H9 (cell line): ENCODE measurements at regions not wholly inside any gene's neighbourhood (a gene's known extent, or its start where the extent isn't known, plus 50 kb on each side); places are given as distances from the start of the nearest gene placed in this dataset.

ENCODE experiments used
- DNase-seq: peaks from one replicate; pipeline ENCODE4 v3.0.0-alpha.2; 2017
- H2AFZ ChIP-seq: one replicate; pipeline ENCODE4 v1.6.1; 2013; ENCODE audit warnings: mild to moderate bottlenecking, low read length, control low read depth, moderate library complexity
- H2AK5ac ChIP-seq: 2 replicates; pipeline ENCODE4 v1.6.1; 2013; ENCODE audit warnings: low read length, control low read depth, mixed read lengths; ENCODE audit not compliant: insufficient read length
- H2BK120ac ChIP-seq: one replicate; pipeline ENCODE4 v1.6.1; 2013; ENCODE audit warnings: low read depth, mild to moderate bottlenecking, low read length, control low read depth, inconsistent platforms; ENCODE audit not compliant: poor library complexity, severe bottlenecking
- H2BK12ac ChIP-seq: 2 replicates; pipeline ENCODE4 v1.6.1; 2013; ENCODE audit warnings: low read length, control low read depth, mixed read lengths, low read depth; ENCODE audit not compliant: insufficient read length
- H2BK15ac ChIP-seq: 2 replicates; pipeline ENCODE4 v1.6.1; 2013; ENCODE audit warnings: low read depth, low read length, control low read depth
- H2BK20ac ChIP-seq: one replicate; pipeline ENCODE4 v1.6.1; 2013; ENCODE audit warnings: low read depth, mild to moderate bottlenecking, low read length, control low read depth, inconsistent platforms; ENCODE audit not compliant: poor library complexity, severe bottlenecking
- H2BK5ac ChIP-seq: 2 replicates; pipeline ENCODE4 v1.6.1; 2013; ENCODE audit warnings: low read length, control low read depth, mixed read lengths; ENCODE audit not compliant: insufficient read length
- H3K14ac ChIP-seq: 2 replicates; pipeline ENCODE4 v1.6.1; 2013; ENCODE audit warnings: low read length, control low read depth; ENCODE audit not compliant: insufficient read depth
- H3K18ac ChIP-seq: 2 replicates; pipeline ENCODE4 v1.6.1; 2013; ENCODE audit warnings: low read depth, mild to moderate bottlenecking, mixed read lengths, low read length, control low read depth; ENCODE audit not compliant: insufficient read length
- H3K23ac ChIP-seq: 2 replicates; pipeline ENCODE4 v1.6.1; 2013; ENCODE audit warnings: low read length, control low read depth, mixed read lengths, low read depth; ENCODE audit not compliant: insufficient read length
- H3K23me2 ChIP-seq: 2 replicates; pipeline ENCODE4 v1.6.1; 2013; ENCODE audit warnings: low read depth, mild to moderate bottlenecking, mixed read lengths, low read length, control low read depth; ENCODE audit not compliant: insufficient read length, poor library complexity, severe bottlenecking
- H3K27ac ChIP-seq: 2 replicates; pipeline ENCODE4 v1.5.1; 2013; ENCODE audit warnings: low read length, control low read depth, mixed read lengths, low read depth; ENCODE audit not compliant: insufficient read length
- H3K27me3 ChIP-seq: 2 replicates; pipeline ENCODE4 v1.6.1; 2013; ENCODE audit warnings: low read length, control low read depth, inconsistent platforms; ENCODE audit not compliant: insufficient read depth
- H3K4ac ChIP-seq: 2 replicates; pipeline ENCODE4 v1.6.1; 2013; ENCODE audit warnings: low read depth, mild to moderate bottlenecking, control low read depth, inconsistent platforms, low read length, moderate library complexity
- H3K4me1 ChIP-seq: 2 replicates; pipeline ENCODE4 v1.6.1; 2013; ENCODE audit warnings: low read length, control low read depth, inconsistent platforms; ENCODE audit not compliant: insufficient read depth
- H3K4me2 ChIP-seq: 2 replicates; pipeline ENCODE4 v1.6.1; 2013; ENCODE audit warnings: low read length, control low read depth, mixed read lengths; ENCODE audit not compliant: insufficient read length, insufficient read depth
- H3K56ac ChIP-seq: 2 replicates; pipeline ENCODE4 v1.6.1; 2013; ENCODE audit warnings: low read depth, mild to moderate bottlenecking, mixed read lengths, low read length, control low read depth; ENCODE audit not compliant: insufficient read length
- H3K79me1 ChIP-seq: 2 replicates; pipeline ENCODE4 v1.6.1; 2013; ENCODE audit warnings: low read depth, mild to moderate bottlenecking, moderate library complexity, low read length, control low read depth, inconsistent platforms; ENCODE audit not compliant: insufficient read depth, poor library complexity, severe bottlenecking
- H3K79me2 ChIP-seq: 2 replicates; pipeline ENCODE4 v1.6.1; 2013; ENCODE audit warnings: low read length, control low read depth, inconsistent platforms; ENCODE audit not compliant: insufficient read depth
- H3K9ac ChIP-seq: 2 replicates; pipeline ENCODE4 v1.6.1; 2013; ENCODE audit warnings: low read length, control low read depth, mixed read lengths; ENCODE audit not compliant: insufficient read length; ENCODE audit errors: extremely low read depth
- H3K9me3 ChIP-seq: one replicate; pipeline ENCODE4 v1.6.1; 2013; ENCODE audit warnings: low read depth, low read length, inconsistent platforms; ENCODE audit not compliant: control insufficient read depth
- H3T11ph ChIP-seq: one replicate; pipeline ENCODE4 v1.6.1; 2013; ENCODE audit warnings: mild to moderate bottlenecking, low read length, control low read depth, inconsistent platforms
- H4K20me1 ChIP-seq: one replicate; pipeline ENCODE4 v1.6.1; 2013; ENCODE audit not compliant: control insufficient read depth, insufficient read length, insufficient read depth
- H4K5ac ChIP-seq: 2 replicates; pipeline ENCODE4 v1.6.1; 2013; ENCODE audit warnings: low read depth, mild to moderate bottlenecking, mixed read lengths, low read length, control low read depth; ENCODE audit not compliant: insufficient read length
- H4K8ac ChIP-seq: replicated peaks from 2 replicates; pipeline ENCODE4 v1.6.1; 2013; ENCODE audit warnings: low read length, control low read depth, mixed read lengths, low read depth; ENCODE audit not compliant: insufficient read length
- H4K91ac ChIP-seq: 2 replicates; pipeline ENCODE4 v1.6.1; 2013; ENCODE audit warnings: low read depth, mild to moderate bottlenecking, moderate library complexity, mixed read lengths, low read length, control low read depth; ENCODE audit not compliant: insufficient read length
- H3K27ac Mint-ChIP-seq, 3 experiments: 2 replicates in 2 of 3; 3 replicates in 1 of 3; pipeline ENCODE4 v1.8.0; 2020 to 2021; ENCODE audit warnings: mixed read lengths in 3 of 3, mild to moderate bottlenecking in 1 of 3, moderate library complexity in 1 of 3
- H3K27me3 Mint-ChIP-seq: 2 replicates; pipeline ENCODE4 v1.8.0; 2021; ENCODE audit warnings: low read depth, mild to moderate bottlenecking, moderate library complexity, mixed read lengths
- H3K36me3 Mint-ChIP-seq, 3 experiments: 2 replicates in 2 of 3; 3 replicates in 1 of 3; pipeline ENCODE4 v1.8.0; 2020 to 2021; ENCODE audit warnings: low read depth in 3 of 3, mixed read lengths in 3 of 3; ENCODE audit not compliant: insufficient read depth in 1 of 3
- H3K4me1 Mint-ChIP-seq, 2 experiments: 2 replicates each; pipeline ENCODE4 v1.8.0; 2020; ENCODE audit warnings: mixed read lengths in 2 of 2
- H3K4me3 Mint-ChIP-seq, 2 experiments: 2 replicates in 1 of 2; 3 replicates in 1 of 2; pipeline ENCODE4 v1.8.0; 2020 to 2021; ENCODE audit warnings: mild to moderate bottlenecking in 2 of 2, mixed read lengths in 2 of 2, moderate library complexity in 1 of 2
- H3K9me3 Mint-ChIP-seq, 2 experiments: 2 replicates in 1 of 2; 3 replicates in 1 of 2; pipeline ENCODE4 v1.8.0; 2020; ENCODE audit warnings: mild to moderate bottlenecking in 2 of 2, mixed read lengths in 2 of 2, moderate library complexity in 1 of 2
- CTCF ChIP-seq: fragments of 200-600 bp; sonication (generic); conservative IDR thresholded peaks from 3 replicates; pipeline ENCODE4 v1.8.0; 2021; ENCODE audit warnings: antibody characterized with exemption, mild to moderate bottlenecking
- WGBS: extraction: QIAGEN DNeasy Blood & Tissue Kit; methylation state at CpG from one replicate; pipeline ENCODE4 v1.1.7; 2013; ENCODE audit warnings: missing lambda C conversion rate, low lambda C conversion rate, mixed read lengths; ENCODE audit not compliant: insufficient read length; ENCODE audit errors: extremely low coverage; 5-methylcytosine and 5-hydroxymethylcytosine counted together

DNA sequence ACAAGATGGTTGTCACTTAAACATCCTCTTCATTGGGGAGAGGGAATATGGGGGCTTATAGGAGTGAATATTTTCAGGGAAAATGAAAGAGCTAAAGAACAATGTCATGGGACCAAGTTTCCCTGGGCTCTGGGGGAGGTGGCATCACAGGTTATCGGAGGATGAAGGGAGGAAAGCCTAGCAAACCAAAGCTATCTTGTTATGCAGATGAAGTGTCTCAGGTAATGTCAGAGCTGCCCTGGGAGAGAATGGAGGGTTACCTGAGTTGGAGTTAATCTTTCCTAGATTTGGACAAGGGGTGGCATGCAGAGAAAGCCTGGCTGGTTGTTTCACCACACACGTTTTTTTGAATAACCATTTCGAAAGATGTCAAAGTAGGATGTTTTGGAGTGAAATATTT is 308.1 kb upstream of the ATP10A start:
- no peak overlapping the region for H2AFZ ChIP-seq

More for the DNA sequence above, 308.1 kb upstream of the ATP10A start:
- H3K9me3 ChIP-seq = no peaks in the 10 kb centered on the region
- no CpG with 5 or more reads among the region's 3 CpGs for WGBS
- no peak overlapping the region for H4K5ac ChIP-seq
- H3K27ac ChIP-seq = no peak overlapping the region
- no peak overlapping the region for H3K18ac ChIP-seq
- H4K8ac ChIP-seq = no peak overlapping the region
- H3K36me3 Mint-ChIP-seq = no peaks in the 10 kb centered on the region; a peak in 2 of 7 replicates
- no peak overlapping the region for H3K14ac ChIP-seq
- no peaks in the 10 kb centered on the region for H3K79me2 ChIP-seq
- no peak overlapping the region for H3K56ac ChIP-seq
- no peaks in the 10 kb centered on the region for H3K79me1 ChIP-seq
- H3K27me3 Mint-ChIP-seq = no peaks in the 10 kb centered on the region
- H3K27ac Mint-ChIP-seq = peak overlapping the region in 1 of 3 experiments; percentile 36; a peak in 3 of 7 replicates
- H3K4ac ChIP-seq = no peak overlapping the region
- no peak overlapping the region for H3K4me2 ChIP-seq
- no peak overlapping the region for H2AK5ac ChIP-seq
- no peak overlapping the region for H3K23ac ChIP-seq
- H3K4me3 Mint-ChIP-seq = no peak overlapping the region
- H4K91ac ChIP-seq = no peak overlapping the region
- H3K27me3 ChIP-seq = no peaks in the 10 kb centered on the region
- H2BK20ac ChIP-seq = no peak overlapping the region
- no peak overlapping the region for H3T11ph ChIP-seq
- DNase-seq = no peak
- no peaks in the 10 kb centered on the region for H4K20me1 ChIP-seq
- no peak overlapping the region for H2BK120ac ChIP-seq
- H3K4me1 ChIP-seq = peaks cover 3% of the 10 kb centered on the region; the same call in 1 of the 2 replicates
- TF ChIP-seq CTCF = no peak
- no peak overlapping the region for H3K9ac ChIP-seq
- H2BK5ac ChIP-seq = no peak overlapping the region
- H2BK12ac ChIP-seq = no peak overlapping the region
- H3K9me3 Mint-ChIP-seq = no peaks in the 10 kb centered on the region; a peak in 1 of 5 replicates
- no peaks in the 10 kb centered on the region for H3K23me2 ChIP-seq
- peaks cover 31 to 32% of the 10 kb centered on the region in 2 experiments for H3K4me1 Mint-ChIP-seq
- no peak overlapping the region for H2BK15ac ChIP-seq
